HepG2 (cell line): ENCODE measurements at regions not wholly inside any gene's neighbourhood (a gene's known extent, or its start where the extent isn't known, plus 50 kb on each side); places are given as distances from the start of the nearest gene placed in this dataset.

Experiments
- ATAC-seq: fragments of 200-7000 bp; cut with Tn5 transposase; 3 replicates; pipeline ENCODE4 v1.9.1; 2020; ENCODE audit warnings: mild to moderate bottlenecking, moderate library complexity
- BruUV-seq: library from RNA; stranded (reverse); fragments of 400-500 nt; replicated peaks from 2 replicates; lab custom pipeline; 2021; lab: Mats Ljungman, UMichigan
- CTCF ChIA-PET: fragments of 300-600 bp; formaldehyde crosslinking; extraction: SDS; loops from one replicate; lab custom pipeline; 2021; ENCODE audit warnings: low total read pairs, inconsistent platforms, low intra/inter-chr PET ratio; lab: Yijun Ruan, JAX
- POLR2A ChIA-PET: fragments of 350-600 bp; sonication (Branson Sonifier 250); formaldehyde crosslinking; loops from one replicate; lab custom pipeline; 2020; ENCODE audit warnings: antibody characterized with exemption, inconsistent platforms; lab: Yijun Ruan, JAX
- DNase-seq: peaks from one replicate; pipeline ENCODE4 v3.0.0-alpha.2; 2015; ENCODE audit warnings: low spot score
- FAIRE-seq: peaks from 3 replicates; lab custom pipeline; 2011; peaks lifted over from hg19 to GRCh38; lab: Jason Lieb, UNC
- H2AFZ ChIP-seq: one replicate; pipeline ENCODE4 v1.6.1; 2011; ENCODE audit warnings: low read length, inconsistent platforms
- H3K27ac ChIP-seq: fragments of 300-600 bp; 3 replicates; pipeline ENCODE4 v1.8.0; 2011; ENCODE audit warnings: mixed run types, mild to moderate bottlenecking, mixed read lengths, low read length, inconsistent platforms; ENCODE audit not compliant: insufficient read depth; ENCODE audit errors: extremely low read length
- H3K27me3 ChIP-seq, 2 experiments: fragments of 200-600 bp in 1 of 2; 2 replicates in 1 of 2; 3 replicates in 1 of 2; pipeline versions ENCODE4 v1.6.0 to v1.8.0; 2011; ENCODE audit warnings: low read length in 2 of 2, mild to moderate bottlenecking in 2 of 2, moderate library complexity in 2 of 2, inconsistent platforms in 1 of 2; ENCODE audit not compliant: insufficient read depth in 2 of 2, control insufficient read depth in 1 of 2
- H3K36me3 ChIP-seq, 2 experiments: fragments of 200-600 bp in 1 of 2; replicated peaks in 1 of 2; 2 replicates in 1 of 2; 3 replicates in 1 of 2; pipeline versions ENCODE4 v1.5.1 to v1.8.0; 2011; ENCODE audit warnings: low read length in 2 of 2, inconsistent platforms in 1 of 2; ENCODE audit not compliant: insufficient read depth in 2 of 2, control insufficient read depth in 1 of 2
- H3K4me1 ChIP-seq: 2 replicates; pipeline ENCODE4 v1.5.1; 2012; ENCODE audit warnings: low read length, inconsistent platforms; ENCODE audit not compliant: insufficient read depth
- H3K4me2 ChIP-seq: 2 replicates; pipeline ENCODE4 v1.6.0; 2011; ENCODE audit warnings: low read depth, low read length, inconsistent platforms
- H3K4me3 ChIP-seq, 3 experiments: fragments of 200-600 bp in 1 of 3; sonication (generic), shearing (Covaris generic) in 1 of 3; replicated peaks in 1 of 3; 2 replicates each; pipeline ENCODE4 v1.5.1; 2011 to 2016; ENCODE audit warnings: low read length in 3 of 3, inconsistent platforms in 2 of 3, low read depth in 2 of 3, mild to moderate bottlenecking in 2 of 3, control low read depth in 1 of 3, mixed read lengths in 1 of 3; ENCODE audit not compliant: insufficient read depth in 1 of 3
- H3K79me2 ChIP-seq: one replicate; pipeline ENCODE4 v1.6.1; 2011; ENCODE audit warnings: low read length, inconsistent platforms; ENCODE audit not compliant: insufficient read depth
- H3K9ac ChIP-seq: 2 replicates; pipeline ENCODE4 v1.6.0; 2011; ENCODE audit warnings: mild to moderate bottlenecking, low read depth, low read length, inconsistent platforms; ENCODE audit not compliant: insufficient read depth
- H3K9me3 ChIP-seq: 2 replicates; pipeline ENCODE4 v1.5.1; 2012; ENCODE audit warnings: mild to moderate bottlenecking, low read length
- H4K20me1 ChIP-seq: 2 replicates; pipeline ENCODE4 v1.6.0; 2011; ENCODE audit warnings: inconsistent platforms, mild to moderate bottlenecking, low read length, moderate library complexity; ENCODE audit not compliant: insufficient read depth
- ATF1 ChIP-seq: IDR thresholded peaks from 2 replicates; pipeline ENCODE4 v1.6.1; 2016; ENCODE audit warnings: mild to moderate bottlenecking, control low read depth
- ATF4 ChIP-seq, 2 experiments: fragments of 450-650 bp in 1 of 2; sonication (generic) in 1 of 2; formaldehyde crosslinking; IDR thresholded peaks; 2 replicates each; pipeline versions ENCODE4 v1.5.0 to v1.8.0; 2020 to 2022; ENCODE audit warnings: mild to moderate bottlenecking in 1 of 2, missing genetic modification reagents in 1 of 2
- CSRNP2 ChIP-seq: sonication (generic); formaldehyde crosslinking; conservative IDR thresholded peaks from 2 replicates; pipeline ENCODE4 v1.8.0; 2022; ENCODE audit warnings: low read depth, missing genetic modification reagents
- GATAD2A ChIP-seq: IDR thresholded peaks from 2 replicates; pipeline ENCODE4 v1.6.1; 2016
- HNRNPH1 ChIP-seq: fragments of 200-400 bp; formaldehyde crosslinking; optimal IDR thresholded peaks from 2 replicates; pipeline ENCODE3; 2017; ENCODE audit warnings: mild to moderate bottlenecking, low read depth, low read length
- KDM5B ChIP-seq: sonication (generic); formaldehyde crosslinking; IDR thresholded peaks from 2 replicates; pipeline ENCODE4 v1.4.0; 2020; ENCODE audit warnings: missing genetic modification reagents, mild to moderate bottlenecking, borderline replicate concordance
- POLR2A ChIP-seq, 2 experiments: IDR thresholded peaks; 2 replicates each; pipeline ENCODE4 v1.6.1; 2011; ENCODE audit warnings: low read depth in 2 of 2, low read length in 2 of 2, mild to moderate bottlenecking in 1 of 2, moderate library complexity in 1 of 2; ENCODE audit not compliant: insufficient read depth in 1 of 2
- POLR2G ChIP-seq: fragments of 200-400 bp; formaldehyde crosslinking; IDR thresholded peaks from 2 replicates; pipeline ENCODE4 v1.6.1; 2018; ENCODE audit warnings: mild to moderate bottlenecking, low read depth, low read length, moderate library complexity
- SUZ12 ChIP-seq: fragments of 150-350 bp; IDR thresholded peaks from 2 replicates; pipeline ENCODE4 v1.6.1; 2014; ENCODE audit warnings: low read depth, low read length
- TBX3 ChIP-seq: fragments of 450-650 bp; IDR thresholded peaks from 2 replicates; pipeline ENCODE4 v1.6.1; 2017; ENCODE audit warnings: antibody characterized with exemption, mild to moderate bottlenecking, inconsistent platforms, borderline replicate concordance
- ZNF251 ChIP-seq: sonication (generic); formaldehyde crosslinking; IDR thresholded peaks from 2 replicates; pipeline ENCODE4 v1.9.0; 2021; ENCODE audit warnings: mild to moderate bottlenecking, missing genetic modification reagents
- ZNF550 ChIP-seq: sonication (generic); formaldehyde crosslinking; IDR thresholded peaks from 2 replicates; pipeline ENCODE4 v1.4.0; 2020; ENCODE audit warnings: mild to moderate bottlenecking, missing genetic modification reagents, borderline replicate concordance
- ZNF768 ChIP-seq: sonication (generic); formaldehyde crosslinking; IDR thresholded peaks from 2 replicates; pipeline ENCODE4 v1.4.0; 2020; ENCODE audit warnings: missing genetic modification reagents
- WGBS: methylation state at CpG from one replicate; pipeline ENCODE4 v1.1.6; 2017; ENCODE audit warnings: low lambda C conversion rate; 5-methylcytosine and 5-hydroxymethylcytosine counted together
- in situ Hi-C: cut with HindIII; loops from 2 replicates; pipeline ENCODE4 v1.10.0; 2017; ENCODE audit warnings: low pct_unique_long_range_greater_than_20kb; ENCODE audit not compliant: extremely low pct_ligation_motif_present
- intact Hi-C: fragments of 100-400 bp; cut with micrococcal nuclease; formaldehyde crosslinking; loops from one replicate; pipeline ENCODE4 v1.10.0; 2022; ENCODE audit not compliant: unreplicated experiment

- POLR2A ChIA-PET, result no interaction called here
- Histone ChIP-seq H3K9me3 (peaks cover 15% of the 10 kb centered on the region), H3K9ac (no peak overlapping the region), H2AFZ (no peak overlapping the region), H4K20me1 (no peaks in the 10 kb centered on the region), H3K27ac (no peak overlapping the region), H3K4me2 (no peak overlapping the region), H3K36me3 (no peaks in the 10 kb centered on the region), H3K4me3 (no peak overlapping the region), H3K79me2 (no peaks in the 10 kb centered on the region), H3K4me1 (no peaks in the 10 kb centered on the region), H3K27me3 (peaks cover 8 to 29% of the 10 kb centered on the region in 2 experiments)
- no peak for FAIRE-seq
- DNase-seq, result no peak
- CTCF ChIA-PET, result no interaction called here
- 26% methylated on average over 5 of the region's 5 CpGs for WGBS
- no peak for ATAC-seq
- in situ Hi-C loops, result no loop called here
- intact Hi-C loops, result no loop called here
- BruUV-seq, result no TSS peak
- TF ChIP-seq CSRNP2 (CRISPR knock-in tag) (no peak), ZNF251 (CRISPR knock-in tag) (no peak), POLR2G (no peak), GATAD2A (CRISPR knock-in tag) (no peak), HNRNPH1 (no peak), POLR2A (IDR thresholded peaks at IDR 0.05; ENCODE audit: insufficient read depth in 1 of 2, low read depth in 2 of 2, low read length in 2 of 2) (no peak), TBX3 (no peak), SUZ12 (no peak), ZNF768 (CRISPR knock-in tag) (no peak), ZNF550 (no peak), KDM5B (CRISPR knock-in tag) (no peak), ATF4 (CRISPR knock-in tag; IDR thresholded peaks at IDR 0.05) (no peak), ATF1 (CRISPR knock-in tag) (no peak)
Observed at GRCh38 chr12:111285200-111285599, 83.7 kb downstream of the PHETA1 start.
